NOMO-1 treated with DMSO at 0.1 percent for 48 hours (cell line): ENCODE measurements at regions not wholly inside any gene's neighbourhood (a gene's known extent, or its start where the extent isn't known, plus 50 kb on each side); places are given as distances from the start of the nearest gene placed in this dataset.

Source experiments
- DNase-seq: peaks from one replicate; lab custom pipeline; 2025; ENCODE audit not compliant: unreplicated experiment; lab: John Stamatoyannopoulos, UW

- no peak for DNase-seq
These were observed 340.2 kb upstream of the CBLB start for GRCh38 chr3:106208967-106209366.

- DNase-seq, result no peak
These were observed 340.7 kb upstream of the CBLB start for GRCh38 chr3:106209482-106209881.

- DNase-seq, result no peak
These were observed 342.1 kb upstream of the CBLB start for GRCh38 chr3:106210923-106211322.

GRCh38 chr3:106212665-106213222 lies 343.9 kb upstream of the CBLB start:
- DNase-seq, result no peak

DNA sequence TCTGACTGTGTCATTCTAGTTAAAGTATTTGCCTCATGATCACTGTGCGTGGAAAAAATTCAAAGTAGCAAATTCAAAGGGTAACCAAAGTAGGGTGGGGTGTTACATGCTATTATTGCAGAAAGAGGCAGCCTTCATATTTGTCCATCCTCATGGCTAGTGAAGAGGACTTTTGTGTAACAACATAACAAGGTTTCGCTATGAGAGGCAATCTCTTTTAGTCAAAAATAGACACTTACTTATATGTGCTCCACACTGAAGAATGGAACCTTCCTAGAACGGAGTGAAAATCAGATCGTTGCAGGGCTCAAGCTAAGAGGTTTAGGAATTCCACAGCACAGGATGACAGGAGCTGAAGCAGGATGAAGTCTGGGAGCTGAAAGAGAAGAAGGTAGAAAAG lies 345.1 kb upstream of the CBLB start:
- DNase-seq, result no peak

DNA sequence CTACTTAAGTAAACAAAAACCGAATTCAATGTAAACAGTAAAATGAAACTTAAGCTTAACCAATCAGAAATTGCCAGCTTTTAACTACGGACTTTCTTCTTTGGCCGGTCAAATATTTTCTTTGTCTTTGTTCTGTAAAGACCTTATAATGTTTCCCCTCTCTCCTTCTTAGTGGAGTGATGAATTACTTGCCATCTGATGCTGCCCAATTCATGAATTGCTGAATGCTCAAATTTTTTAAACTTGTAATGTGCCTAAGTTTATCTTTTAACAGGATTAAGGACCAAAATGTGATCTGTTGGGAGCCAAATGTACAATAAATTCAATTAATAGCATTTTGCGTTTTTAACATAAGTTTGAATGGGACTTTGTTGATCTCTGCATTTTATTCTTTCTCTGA lies 345.8 kb upstream of the CBLB start:
- no peak for DNase-seq

DNA sequence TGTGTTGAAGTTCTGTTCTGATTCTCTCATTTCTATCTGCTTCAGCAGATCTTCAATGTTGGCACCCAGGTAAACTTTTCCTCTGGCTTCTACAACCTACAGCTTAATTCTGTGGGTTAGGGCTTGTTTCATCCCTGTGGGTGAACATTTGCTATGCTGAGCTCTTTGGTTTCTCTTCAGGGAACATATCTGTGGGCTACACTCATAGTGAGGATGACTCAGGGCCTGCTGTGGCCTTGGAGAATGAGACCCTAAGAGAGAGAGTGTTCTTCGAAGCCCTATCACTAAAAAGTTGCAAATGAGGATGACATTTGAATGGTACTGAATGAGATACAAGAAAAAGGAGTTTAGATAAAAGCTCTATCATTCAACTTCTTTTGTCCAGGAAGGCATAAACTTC lies 346.2 kb upstream of the CBLB start:
- no peak for DNase-seq

- DNase-seq, result no peak
These were observed 348.9 kb upstream of the CBLB start for GRCh38 chr3:106217745-106218144.

- no peak for DNase-seq
These were observed 358.3 kb upstream of the CBLB start for GRCh38 chr3:106227068-106227467.

GRCh38 chr3:106228271-106228670 lies 359.5 kb upstream of the CBLB start:
- no peak for DNase-seq

GRCh38 chr3:106229495-106230278 lies 360.9 kb upstream of the CBLB start:
- peak; percentile 44 for DNase-seq

- no peak for DNase-seq
These were observed 362.3 kb upstream of the CBLB start for GRCh38 chr3:106231086-106231485.

GRCh38 chr3:106232956-106233355 lies 364.1 kb upstream of the CBLB start:
- no peak for DNase-seq

- no peak for DNase-seq
These were observed 370.4 kb upstream of the CBLB start for GRCh38 chr3:106239195-106239697.

GRCh38 chr3:106241593-106241992 lies 372.8 kb upstream of the CBLB start:
- DNase-seq, result no peak

- peak; percentile 68 for DNase-seq
These were observed 374.0 kb upstream of the CBLB start for GRCh38 chr3:106242781-106243180.

- DNase-seq, result no peak
These were observed 376.6 kb upstream of the CBLB start for GRCh38 chr3:106245400-106245799.

- DNase-seq, result no peak
These were observed 379.3 kb upstream of the CBLB start for GRCh38 chr3:106247902-106248684.

- DNase-seq, result no peak
These were observed 380.3 kb upstream of the CBLB start for GRCh38 chr3:106249159-106249558.

GRCh38 chr3:106249981-106250380 lies 381.2 kb upstream of the CBLB start:
- DNase-seq, result no peak

GRCh38 chr3:106251160-106251892 lies 382.5 kb upstream of the CBLB start:
- no peak for DNase-seq
